ENCODE measurements at regions not wholly inside any gene's neighbourhood (a gene's known extent, or its start where the extent isn't known, plus 50 kb on each side); places are given as distances from the start of the nearest gene placed in this dataset.

DNA sequence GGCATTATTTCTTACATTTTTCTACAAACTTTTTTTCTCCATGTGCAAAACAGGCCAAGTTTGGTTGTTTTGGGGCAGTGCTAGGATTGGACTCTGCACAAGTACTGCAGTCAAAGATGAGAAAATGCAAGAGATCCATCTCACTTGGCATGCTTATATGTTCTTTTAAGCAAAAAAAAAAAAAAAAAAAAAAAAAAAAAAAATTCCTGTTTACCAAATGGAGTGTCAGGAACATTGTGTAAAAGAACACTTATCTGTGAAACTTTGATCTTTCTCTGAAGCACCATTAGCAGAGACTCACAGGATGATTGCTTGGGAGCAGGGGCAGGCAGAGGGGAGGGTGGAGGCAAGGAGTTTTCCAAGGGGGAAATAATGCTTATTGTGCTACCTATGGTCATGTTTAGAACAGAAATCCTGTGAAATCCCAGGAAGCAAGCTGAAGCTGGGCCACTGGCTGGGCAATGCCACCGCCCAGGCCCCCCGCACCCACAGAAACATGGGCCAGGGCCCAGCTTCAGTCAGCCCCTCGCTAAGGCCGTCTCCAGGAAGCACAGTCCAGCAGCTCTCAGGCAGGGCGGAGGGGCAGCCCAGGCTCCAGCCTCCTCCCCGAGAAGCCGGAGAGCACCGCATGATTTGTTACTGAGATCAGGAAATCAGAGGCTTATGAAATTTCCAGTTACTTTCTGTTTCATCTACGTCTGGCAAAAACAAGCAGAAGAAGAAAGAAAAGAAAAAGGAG is 229.4 kb downstream of the ZNF516 start:
- H3K27ac ChIP-seq = peak overlapping the region; percentile 87
- 44% methylated on average over 9 of the region's 9 CpGs for WGBS
- H3K4me1 ChIP-seq = peaks cover 17% of the 10 kb centered on the region
- no peak for TF ChIP-seq POLR2A (IDR thresholded peaks at IDR 0.05)
- TF ChIP-seq POLR2AphosphoS5 (IDR thresholded peaks at IDR 0.05) = no peak
- TF ChIP-seq, protein P1, sequence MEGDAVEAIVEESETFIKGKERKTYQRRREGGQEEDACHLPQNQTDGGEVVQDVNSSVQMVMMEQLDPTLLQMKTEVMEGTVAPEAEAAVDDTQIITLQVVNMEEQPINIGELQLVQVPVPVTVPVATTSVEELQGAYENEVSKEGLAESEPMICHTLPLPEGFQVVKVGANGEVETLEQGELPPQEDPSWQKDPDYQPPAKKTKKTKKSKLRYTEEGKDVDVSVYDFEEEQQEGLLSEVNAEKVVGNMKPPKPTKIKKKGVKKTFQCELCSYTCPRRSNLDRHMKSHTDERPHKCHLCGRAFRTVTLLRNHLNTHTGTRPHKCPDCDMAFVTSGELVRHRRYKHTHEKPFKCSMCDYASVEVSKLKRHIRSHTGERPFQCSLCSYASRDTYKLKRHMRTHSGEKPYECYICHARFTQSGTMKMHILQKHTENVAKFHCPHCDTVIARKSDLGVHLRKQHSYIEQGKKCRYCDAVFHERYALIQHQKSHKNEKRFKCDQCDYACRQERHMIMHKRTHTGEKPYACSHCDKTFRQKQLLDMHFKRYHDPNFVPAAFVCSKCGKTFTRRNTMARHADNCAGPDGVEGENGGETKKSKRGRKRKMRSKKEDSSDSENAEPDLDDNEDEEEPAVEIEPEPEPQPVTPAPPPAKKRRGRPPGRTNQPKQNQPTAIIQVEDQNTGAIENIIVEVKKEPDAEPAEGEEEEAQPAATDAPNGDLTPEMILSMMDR (IDR thresholded peaks at IDR 0.05) = no peak
- TF ChIP-seq EP300 (IDR thresholded peaks at IDR 0.05) = no peak
- no peaks in the 10 kb centered on the region for H3K9me3 ChIP-seq
- H3K27me3 ChIP-seq = no peaks in the 10 kb centered on the region
- no peak for DNase-seq (ENCODE audit: low spot score in 2 of 2)
- H3K4me3 ChIP-seq = peak overlapping the region; percentile 34
- H3K36me3 ChIP-seq = no peaks in the 10 kb centered on the region

DNA sequence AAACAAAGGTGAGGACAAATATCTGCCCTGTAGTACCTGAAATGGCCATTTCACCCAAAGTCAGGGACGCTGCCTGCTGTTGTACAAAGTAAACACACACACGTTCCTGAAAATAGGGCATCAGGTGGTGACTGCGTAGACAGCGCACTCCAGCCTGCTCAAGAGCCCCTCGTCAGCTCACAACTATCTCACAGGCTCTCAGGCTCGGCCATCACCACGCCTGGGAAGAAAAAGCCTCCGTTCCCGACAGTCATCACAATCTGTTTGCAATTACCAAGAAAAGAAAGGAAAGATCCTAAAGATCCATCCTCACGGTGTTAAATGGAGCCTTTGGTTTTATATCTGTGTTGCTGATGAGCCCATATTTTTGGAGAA is 230.2 kb downstream of the ZNF516 start:
- Histone ChIP-seq H3K4me3 (no peak overlapping the region), H3K36me3 (no peaks in the 10 kb centered on the region), H3K27ac (peak overlapping the region; percentile 77), H3K9me3 (no peaks in the 10 kb centered on the region), H3K4me1 (peaks cover 17% of the 10 kb centered on the region), H3K27me3 (no peaks in the 10 kb centered on the region)
- DNase-seq (ENCODE audit: low spot score in 2 of 2) = no peak
- 75% methylated on average over 3 of the region's 10 CpGs for WGBS
- TF ChIP-seq POLR2A (IDR thresholded peaks at IDR 0.05) (no peak), EP300 (IDR thresholded peaks at IDR 0.05) (no peak), POLR2AphosphoS5 (IDR thresholded peaks at IDR 0.05) (no peak)
- TF ChIP-seq, protein P1 (IDR thresholded peaks at IDR 0.05) = no peak

DNA sequence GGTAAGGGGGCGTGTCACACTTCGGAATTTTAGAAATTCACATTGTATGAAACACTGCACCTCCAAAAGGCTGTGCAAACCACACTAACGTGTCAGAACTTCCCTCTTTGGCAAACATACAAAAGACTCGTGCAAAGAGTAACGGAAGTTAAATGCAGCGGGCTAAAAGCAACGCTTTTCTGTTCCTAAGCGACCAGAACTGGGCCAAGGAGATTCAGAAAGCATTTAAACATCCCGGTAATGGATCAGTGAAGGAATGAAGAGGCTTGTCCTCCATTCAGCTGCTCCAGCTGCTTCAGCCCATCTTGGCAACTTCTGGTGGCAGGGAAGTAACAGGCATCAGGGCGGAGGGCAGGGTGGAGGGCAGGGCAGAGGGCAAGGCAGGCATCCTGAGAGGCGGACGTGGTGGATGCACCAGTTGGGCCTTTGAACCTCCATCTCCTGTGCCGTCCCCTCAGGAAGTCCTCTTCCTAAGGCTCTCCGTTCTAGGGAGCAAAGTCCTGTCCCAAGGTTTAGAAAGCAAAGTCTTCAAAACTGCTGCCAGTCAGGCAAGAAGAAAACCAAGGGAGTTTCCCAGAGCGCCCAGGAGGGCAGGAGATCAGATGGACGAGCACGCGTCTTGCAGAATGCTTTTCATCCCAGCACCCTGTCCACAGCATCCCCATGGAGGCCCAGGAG is 230.7 kb downstream of the ZNF516 start:
- Histone ChIP-seq H3K4me1 (peaks cover 17% of the 10 kb centered on the region), H3K27ac (peak overlapping the region; percentile 77), H3K9me3 (no peaks in the 10 kb centered on the region), H3K36me3 (no peaks in the 10 kb centered on the region), H3K27me3 (no peaks in the 10 kb centered on the region), H3K4me3 (no peak overlapping the region)
- no peak for TF ChIP-seq POLR2AphosphoS5 (IDR thresholded peaks at IDR 0.05)
- no peak for TF ChIP-seq EP300 (IDR thresholded peaks at IDR 0.05)
- TF ChIP-seq, protein P1 (IDR thresholded peaks at IDR 0.05) = no peak
- TF ChIP-seq POLR2A (IDR thresholded peaks at IDR 0.05) = no peak
- DNase-seq (ENCODE audit: low spot score in 2 of 2) = no peak
- WGBS = 43% methylated on average over 15 of the region's 18 CpGs

DNA sequence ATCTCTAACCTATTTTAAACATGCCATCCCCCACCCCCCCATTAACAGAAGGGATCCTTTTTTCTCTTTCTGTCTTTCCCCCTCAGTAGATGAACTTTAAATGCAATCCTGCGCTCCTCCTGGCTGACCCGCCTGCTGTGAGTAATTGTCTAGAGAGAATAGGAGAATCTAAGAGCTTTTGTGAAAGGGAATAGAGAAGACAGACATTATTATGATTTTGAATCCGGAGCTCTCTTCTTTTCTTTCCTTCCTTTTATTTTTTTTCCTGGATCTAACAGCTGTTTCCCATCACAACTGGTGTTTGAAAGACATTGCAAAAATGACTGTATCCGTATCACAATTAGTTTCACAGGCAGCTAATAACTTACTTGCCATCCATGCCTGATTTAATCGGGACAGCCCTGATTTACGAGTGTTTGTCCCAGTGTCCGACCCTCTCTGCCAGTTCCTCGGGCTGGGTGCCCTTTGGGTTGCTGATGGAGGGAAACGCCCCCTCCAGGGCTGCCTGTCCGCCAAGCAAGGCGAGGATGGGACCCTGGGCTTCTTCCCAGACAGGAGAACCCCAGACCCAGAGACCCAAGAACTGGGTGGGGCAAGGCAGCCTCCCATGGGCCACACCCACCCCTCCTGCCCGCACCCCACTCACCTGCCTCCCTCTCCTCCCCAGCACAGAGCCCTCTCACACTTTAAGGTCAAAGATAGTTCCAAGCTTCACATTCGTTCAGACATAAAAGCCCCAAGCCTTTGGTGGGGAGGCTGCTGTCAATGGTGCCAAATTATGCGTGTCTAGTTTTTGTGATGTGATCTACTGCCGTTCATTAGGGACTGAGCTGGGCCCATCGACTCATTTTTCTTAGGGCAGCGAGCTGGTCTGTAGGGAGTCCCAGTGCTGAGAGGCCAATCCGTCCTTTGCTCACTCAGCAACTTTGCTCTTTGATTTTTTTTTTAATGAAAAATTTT is 231.7 kb downstream of the ZNF516 start:
- TF ChIP-seq, protein P1 (IDR thresholded peaks at IDR 0.05) = no peak
- TF ChIP-seq POLR2A (IDR thresholded peaks at IDR 0.05) = no peak
- TF ChIP-seq POLR2AphosphoS5 (IDR thresholded peaks at IDR 0.05) = no peak
- TF ChIP-seq EP300 (IDR thresholded peaks at IDR 0.05) = no peak
- Histone ChIP-seq H3K4me1 (peaks cover 17% of the 10 kb centered on the region), H3K36me3 (no peaks in the 10 kb centered on the region), H3K27ac (peak overlapping the region; percentile 57), H3K9me3 (no peaks in the 10 kb centered on the region), H3K4me3 (no peak overlapping the region), H3K27me3 (no peaks in the 10 kb centered on the region)
- WGBS = 54% methylated on average over 18 of the region's 18 CpGs
- no peak for DNase-seq (ENCODE audit: low spot score in 2 of 2)

All from suprapubic skin (tissue), 4 donors.